ENCODE measurements at regions not wholly inside any gene's neighbourhood (a gene's known extent, or its start where the extent isn't known, plus 50 kb on each side); places are given as distances from the start of the nearest gene placed in this dataset.

DNA sequence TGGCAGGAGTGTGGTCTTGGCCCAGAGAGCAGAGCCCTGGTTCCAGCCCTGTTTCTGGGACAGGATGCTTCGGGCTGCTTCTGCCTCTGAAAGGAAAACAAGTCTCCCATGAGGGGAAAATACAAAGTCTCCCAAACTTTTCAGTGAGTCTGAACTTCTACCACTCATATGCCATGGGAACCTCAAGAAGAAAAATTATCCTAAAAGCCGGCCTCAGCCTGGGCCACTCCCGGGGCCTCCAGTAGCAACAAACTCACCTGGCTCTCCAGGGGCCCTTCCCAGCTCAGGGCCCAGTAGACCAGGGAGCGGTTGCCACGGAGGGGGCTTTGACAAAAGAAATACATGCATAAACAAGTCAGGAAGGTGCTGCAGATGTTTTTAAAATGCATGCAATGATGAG is 289.2 kb upstream of the HDAC4 start:
- no peak overlapping the region for H2AFZ ChIP-seq (ENCODE audit: insufficient read depth, low read depth, low read length, poor library complexity, severe bottlenecking)
- no peaks in the 10 kb centered on the region for H3K4me1 Mint-ChIP-seq
- WGBS (ENCODE audit: insufficient coverage) = 100% methylated on average over 1 of the region's 5 CpGs

DNA sequence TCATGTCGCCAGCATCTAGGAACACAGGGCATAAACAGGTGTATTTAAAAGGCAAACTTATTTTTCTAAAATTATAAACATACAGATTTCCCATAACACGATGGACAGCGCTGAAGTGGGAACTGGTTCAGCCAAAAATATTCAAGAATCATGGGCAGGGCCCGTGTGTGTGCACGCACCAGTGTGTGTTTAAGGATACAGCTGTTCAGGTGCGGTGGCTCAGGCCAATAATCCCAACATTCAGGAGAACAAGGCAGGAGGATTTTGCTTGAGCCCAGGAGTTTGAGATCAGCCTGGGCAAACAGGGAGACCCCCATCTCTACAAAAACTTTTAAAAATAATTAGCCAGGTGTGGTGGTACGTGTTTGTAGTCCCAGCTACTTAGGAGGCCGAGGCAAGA is 288.6 kb upstream of the HDAC4 start:
- no peak for DNase-seq
- Histone ChIP-seq H3K36me3 (replicated peaks in 1 of 2; ENCODE audit: control insufficient read depth in 1 of 2, insufficient read depth in 2 of 2, low read length in 2 of 2) (no peaks in the 10 kb centered on the region), H3K9me3 (replicated peaks in 1 of 2; ENCODE audit: control insufficient read depth in 1 of 2, insufficient read depth in 1 of 2, low read length in 2 of 2) (no peaks in the 10 kb centered on the region), H3K9ac (ENCODE audit: insufficient read depth, low read length, poor library complexity, severe bottlenecking) (no peak overlapping the region), H3K4me2 (replicated peaks; ENCODE audit: extremely low read depth, low read length, poor library complexity, severe bottlenecking) (no peak overlapping the region), H4K20me1 (ENCODE audit: insufficient read depth, low read length) (no peaks in the 10 kb centered on the region), H2AFZ (ENCODE audit: insufficient read depth, low read depth, low read length, poor library complexity, severe bottlenecking) (no peak overlapping the region), H3K27me3 (ENCODE audit: control insufficient read depth in 2 of 2, insufficient read depth in 2 of 2, low read length in 2 of 2) (peaks cover 0 to 10% of the 10 kb centered on the region in 2 donors), H3K79me2 (ENCODE audit: insufficient read depth, low read length) (no peaks in the 10 kb centered on the region), H3K27ac (ENCODE audit: low read depth in 1 of 2, low read length in 2 of 2) (no peak overlapping the region), H3K4me1 (ENCODE audit: control insufficient read depth in 1 of 2, insufficient read depth in 2 of 2, low read length in 2 of 2) (no peaks in the 10 kb centered on the region), H3K4me3 (replicated peaks in 1 of 3; ENCODE audit: low read depth in 2 of 3, low read length in 3 of 3) (no peak overlapping the region)
- no peaks in the 10 kb centered on the region for H3K36me3 Mint-ChIP-seq
- H3K9me3 Mint-ChIP-seq = peaks cover 0 to 3% (median 0%) of the 10 kb centered on the region in 7 donors
- peaks cover 17 to 27% (median 17%) of the 10 kb centered on the region in 3 donors for H3K27me3 Mint-ChIP-seq (ENCODE audit: low read depth in 3 of 3)
- H3K4me3 Mint-ChIP-seq = no peak overlapping the region
- intact Hi-C loops (cut with micrococcal nuclease) = no loop called here
- H3K4me1 Mint-ChIP-seq = no peaks in the 10 kb centered on the region
- peak overlapping the region in 2 of 7 donors; percentile 61 to 65 for H3K27ac Mint-ChIP-seq
- WGBS (ENCODE audit: insufficient coverage) = 100% methylated on average over 1 of the region's 8 CpGs
- TF ChIP-seq, protein P1, sequence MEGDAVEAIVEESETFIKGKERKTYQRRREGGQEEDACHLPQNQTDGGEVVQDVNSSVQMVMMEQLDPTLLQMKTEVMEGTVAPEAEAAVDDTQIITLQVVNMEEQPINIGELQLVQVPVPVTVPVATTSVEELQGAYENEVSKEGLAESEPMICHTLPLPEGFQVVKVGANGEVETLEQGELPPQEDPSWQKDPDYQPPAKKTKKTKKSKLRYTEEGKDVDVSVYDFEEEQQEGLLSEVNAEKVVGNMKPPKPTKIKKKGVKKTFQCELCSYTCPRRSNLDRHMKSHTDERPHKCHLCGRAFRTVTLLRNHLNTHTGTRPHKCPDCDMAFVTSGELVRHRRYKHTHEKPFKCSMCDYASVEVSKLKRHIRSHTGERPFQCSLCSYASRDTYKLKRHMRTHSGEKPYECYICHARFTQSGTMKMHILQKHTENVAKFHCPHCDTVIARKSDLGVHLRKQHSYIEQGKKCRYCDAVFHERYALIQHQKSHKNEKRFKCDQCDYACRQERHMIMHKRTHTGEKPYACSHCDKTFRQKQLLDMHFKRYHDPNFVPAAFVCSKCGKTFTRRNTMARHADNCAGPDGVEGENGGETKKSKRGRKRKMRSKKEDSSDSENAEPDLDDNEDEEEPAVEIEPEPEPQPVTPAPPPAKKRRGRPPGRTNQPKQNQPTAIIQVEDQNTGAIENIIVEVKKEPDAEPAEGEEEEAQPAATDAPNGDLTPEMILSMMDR (IDR thresholded peaks at IDR 0.05) = no peak

More for the DNA sequence above, 289.2 kb upstream of the HDAC4 start:
- no peak overlapping the region for H3K9ac ChIP-seq (ENCODE audit: insufficient read depth, low read length, poor library complexity, severe bottlenecking)
- H3K4me1 ChIP-seq (ENCODE audit: control insufficient read depth in 1 of 2, insufficient read depth in 2 of 2, low read length in 2 of 2) = no peaks in the 10 kb centered on the region
- peaks cover 0 to 8% of the 10 kb centered on the region in 2 donors for H3K27me3 ChIP-seq (ENCODE audit: control insufficient read depth in 2 of 2, insufficient read depth in 2 of 2, low read length in 2 of 2)
- H3K36me3 ChIP-seq (replicated peaks in 1 of 2; ENCODE audit: control insufficient read depth in 1 of 2, insufficient read depth in 2 of 2, low read length in 2 of 2) = no peaks in the 10 kb centered on the region
- Mint-ChIP-seq H3K9me3 (peaks cover 0 to under 1% (median 0%) of the 10 kb centered on the region in 7 donors), H3K36me3 (no peaks in the 10 kb centered on the region), H3K4me3 (no peak overlapping the region), H3K27me3 (ENCODE audit: low read depth in 3 of 3) (peaks cover 14 to 22% (median 15%) of the 10 kb centered on the region in 3 donors), H3K27ac (no peak overlapping the region)
- H3K27ac ChIP-seq (ENCODE audit: low read depth in 1 of 2, low read length in 2 of 2) = no peak overlapping the region
- H3K9me3 ChIP-seq (replicated peaks in 1 of 2; ENCODE audit: control insufficient read depth in 1 of 2, insufficient read depth in 1 of 2, low read length in 2 of 2) = no peaks in the 10 kb centered on the region
- DNase-seq = no peak
- H3K79me2 ChIP-seq (ENCODE audit: insufficient read depth, low read length) = no peaks in the 10 kb centered on the region
- no peak overlapping the region for H3K4me2 ChIP-seq (replicated peaks; ENCODE audit: extremely low read depth, low read length, poor library complexity, severe bottlenecking)
- no peaks in the 10 kb centered on the region for H4K20me1 ChIP-seq (ENCODE audit: insufficient read depth, low read length)
- TF ChIP-seq, protein P1 (IDR thresholded peaks at IDR 0.05) = no peak
- intact Hi-C loops (cut with micrococcal nuclease) = no loop called here
- H3K4me3 ChIP-seq (replicated peaks in 1 of 3; ENCODE audit: low read depth in 2 of 3, low read length in 3 of 3) = no peak overlapping the region
